A549 (cell line): ENCODE measurements at regions not wholly inside any gene's neighbourhood (a gene's known extent, or its start where the extent isn't known, plus 50 kb on each side); places are given as distances from the start of the nearest gene placed in this dataset.

ENCODE experiments used
- BHLHE40 ChIP-seq: IDR thresholded peaks from 2 replicates; pipeline ENCODE4 v1.6.1; 2012; ENCODE audit warnings: low read depth, low read length, inconsistent platforms
- CBX2 ChIP-seq: fragments of 200-600 bp; sonication (generic); IDR thresholded peaks from 2 replicates; pipeline ENCODE4 v1.6.1; 2016; ENCODE audit warnings: low read depth, mild to moderate bottlenecking, borderline replicate concordance
- CTCF ChIP-seq: fragments of >200 bp; sonication (Bioruptor Twin); formaldehyde crosslinking; IDR thresholded peaks from 3 replicates; pipeline ENCODE4 v1.5.1; 2016
- EHMT2 ChIP-seq: fragments of 200-600 bp; sonication (generic); IDR thresholded peaks from 2 replicates; pipeline ENCODE4 v1.6.1; 2016; ENCODE audit warnings: antibody characterized with exemption, low read depth, mild to moderate bottlenecking, moderate library complexity
- EP300 ChIP-seq, 2 experiments: fragments of >200 bp; sonication (Bioruptor Twin); formaldehyde crosslinking; IDR thresholded peaks; 2 replicates in 1 of 2; 3 replicates in 1 of 2; pipeline ENCODE4 v1.6.1; 2016 to 2017
- ESRRA ChIP-seq: fragments of 150-350 bp; IDR thresholded peaks from 2 replicates; pipeline ENCODE4 v1.6.1; 2014; ENCODE audit warnings: mild to moderate bottlenecking, low read length, borderline replicate concordance
- FOSL2 ChIP-seq, 2 experiments: fragments of 450-650 bp in 1 of 2; fragments of >200 bp in 1 of 2; sonication (Bioruptor Twin) in 1 of 2; formaldehyde crosslinking; IDR thresholded peaks; 2 replicates each; pipeline versions ENCODE4 v1.5.0 to v1.6.1; 2016 to 2020; ENCODE audit warnings: mild to moderate bottlenecking in 1 of 2, moderate library complexity in 1 of 2
- HMGXB4 ChIP-seq: fragments of 250-450 bp; sonication (Bioruptor Pico); IDR thresholded peaks from 2 replicates; pipeline ENCODE4 v1.5.0; 2021; ENCODE audit warnings: mild to moderate bottlenecking, moderate library complexity, borderline replicate concordance
- HOXB13 ChIP-seq: fragments of 250-450 bp; sonication (Bioruptor Pico); IDR thresholded peaks from 2 replicates; pipeline ENCODE4 v1.5.0; 2020; ENCODE audit warnings: low read depth, mild to moderate bottlenecking, moderate library complexity
- JUN ChIP-seq, 2 experiments: fragments of >200 bp; sonication (Bioruptor Twin); formaldehyde crosslinking; IDR thresholded peaks; 2 replicates in 1 of 2; 3 replicates in 1 of 2; pipeline ENCODE4 v1.6.1; 2016 to 2017
- KDM5A ChIP-seq: fragments of 200-600 bp; sonication (generic); IDR thresholded peaks from 2 replicates; pipeline ENCODE4 v1.6.1; 2016; ENCODE audit warnings: antibody characterized with exemption, mild to moderate bottlenecking
- POLR2A ChIP-seq: IDR thresholded peaks from 2 replicates; pipeline ENCODE4 v1.6.1; 2012; ENCODE audit warnings: mild to moderate bottlenecking, low read length
- RNF2 ChIP-seq: fragments of 200-600 bp; sonication (generic); IDR thresholded peaks from 2 replicates; pipeline ENCODE4 v1.6.1; 2016; ENCODE audit warnings: low read depth, mild to moderate bottlenecking, antibody characterized with exemption, moderate library complexity, borderline replicate concordance

GRCh38 chr14:54038724-54039123, 82.1 kb upstream of the BMP4 start:
- TF ChIP-seq BHLHE40 (no peak), ESRRA (no peak), CBX2 (no peak), EP300 (IDR thresholded peaks at IDR 0.05) (no peak), KDM5A (no peak), HOXB13 (CRISPR knock-in tag) (no peak), CTCF (no peak), POLR2A (no peak), FOSL2 (IDR thresholded peaks at IDR 0.05) (no peak), FOSL2 (CRISPR knock-in tag; IDR thresholded peaks at IDR 0.05) (no peak), HMGXB4 (CRISPR knock-in tag) (no peak), RNF2 (no peak), JUN (IDR thresholded peaks at IDR 0.05) (no peak), EHMT2 (no peak)
